GM12874 (cell line): ENCODE measurements at regions not wholly inside any gene's neighbourhood (a gene's known extent, or its start where the extent isn't known, plus 50 kb on each side); places are given as distances from the start of the nearest gene placed in this dataset.

Source experiments
- CTCF ChIP-seq: IDR thresholded peaks from 2 replicates; pipeline ENCODE4 v1.5.1; 2011; ENCODE audit warnings: low read depth, mild to moderate bottlenecking, control low read depth, low read length, moderate library complexity; ENCODE audit not compliant: insufficient read depth

GRCh38 chr3:137246491-137246890, 288.7 kb downstream of the IL20RB start:
- TF ChIP-seq CTCF, result no peak

DNA sequence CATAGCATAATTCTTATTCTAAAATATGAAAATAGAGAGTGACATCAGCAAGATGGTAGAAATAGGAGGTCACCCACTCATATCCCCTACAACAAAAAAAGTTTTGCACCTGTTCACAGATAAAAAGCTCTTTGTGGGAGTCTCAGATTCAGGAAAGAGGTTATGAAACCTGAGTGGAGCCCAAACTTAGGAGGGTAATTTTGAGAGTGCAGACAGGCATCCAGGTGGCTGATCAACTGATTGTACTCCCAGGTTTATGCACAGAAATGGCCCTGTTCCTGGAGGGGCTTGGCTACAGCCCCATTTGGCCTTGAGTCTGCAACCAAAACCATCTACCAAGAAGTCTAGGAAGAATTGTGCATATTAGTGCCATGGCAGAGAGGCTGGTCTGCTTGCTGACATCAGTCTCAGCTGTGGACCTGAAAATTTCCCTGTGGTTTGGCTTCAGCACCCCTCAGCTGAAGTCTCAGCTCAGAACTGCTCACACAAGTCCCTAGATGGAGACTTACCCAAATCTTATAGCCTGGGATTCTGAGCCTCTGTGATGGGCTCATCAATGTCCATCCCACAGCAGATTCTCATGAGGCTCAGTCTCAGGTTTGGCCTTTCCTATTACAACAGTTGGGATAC, 291.6 kb downstream of the IL20RB start:
- no peak for TF ChIP-seq CTCF

DNA sequence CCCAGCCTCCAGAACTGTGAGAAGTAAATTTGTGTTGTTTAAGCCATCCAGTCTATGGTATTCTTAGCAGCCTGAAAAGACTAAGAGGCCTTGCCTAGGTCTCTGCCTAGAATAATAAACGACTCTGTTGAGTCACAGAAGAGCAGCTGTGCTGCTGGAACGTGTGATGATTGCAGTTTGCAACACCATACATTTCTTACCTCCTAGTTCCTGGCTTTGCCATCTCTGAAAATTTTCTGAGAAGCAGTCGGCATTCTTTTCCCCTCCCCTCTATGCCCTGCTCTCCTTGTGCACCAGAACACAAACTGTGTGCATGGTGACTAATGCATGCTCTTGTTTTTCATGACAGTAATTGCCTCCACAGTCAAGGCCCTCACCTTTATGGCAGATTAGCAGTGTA, 301.3 kb downstream of the IL20RB start:
- TF ChIP-seq CTCF, result no peak

DNA sequence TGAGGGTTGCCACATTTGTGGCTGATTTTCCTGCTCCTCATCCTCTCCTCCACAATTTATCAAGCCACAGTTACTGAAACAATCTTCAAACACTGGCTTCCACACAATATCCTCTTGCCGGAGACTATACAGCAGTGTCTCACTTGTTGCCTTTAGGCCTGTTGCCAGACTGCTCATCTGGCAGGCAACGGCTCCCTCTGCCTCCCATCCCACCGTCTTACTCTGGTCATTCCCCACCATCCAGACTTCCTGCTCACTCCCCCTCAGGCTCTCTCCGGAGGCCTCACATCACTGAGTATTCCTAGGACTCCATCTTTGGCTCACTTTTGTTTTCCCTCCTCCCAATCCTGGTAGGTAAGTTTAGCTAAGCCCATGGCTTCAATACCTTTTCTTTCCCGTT, 301.9 kb downstream of the IL20RB start:
- TF ChIP-seq CTCF, result no peak

- no peak for TF ChIP-seq CTCF
Measured at GRCh38 chr3:137264071-137264820, 306.5 kb downstream of the IL20RB start.

GRCh38 chr3:137264843-137265330, 307.1 kb downstream of the IL20RB start:
- no peak for TF ChIP-seq CTCF

DNA sequence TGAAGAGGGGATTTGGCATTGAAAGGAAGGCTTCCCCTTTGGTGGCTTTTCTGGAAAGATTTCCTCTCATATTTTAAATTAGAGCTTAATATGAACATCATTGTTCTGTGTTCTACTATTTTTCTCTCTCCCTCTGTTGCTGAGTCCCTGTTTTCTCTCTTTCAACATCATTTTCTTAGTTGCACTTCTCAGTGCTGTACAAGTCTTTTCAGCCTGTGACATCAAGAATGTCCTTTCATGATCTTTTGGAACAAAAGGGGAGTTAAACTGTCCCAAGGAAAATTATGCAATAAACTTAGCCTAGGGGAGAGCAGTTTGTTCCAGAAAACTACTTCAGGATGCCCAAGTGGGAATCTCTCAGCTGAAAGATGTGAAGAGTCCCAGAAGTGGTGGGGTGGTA, 325.1 kb downstream of the IL20RB start:
- no peak for TF ChIP-seq CTCF
